ENCODE measurements at regions not wholly inside any gene's neighbourhood (a gene's known extent, or its start where the extent isn't known, plus 50 kb on each side); places are given as distances from the start of the nearest gene placed in this dataset.
A peak's percentile ranks its signal among the peaks of the same experiment; 100 is the strongest.

DNA sequence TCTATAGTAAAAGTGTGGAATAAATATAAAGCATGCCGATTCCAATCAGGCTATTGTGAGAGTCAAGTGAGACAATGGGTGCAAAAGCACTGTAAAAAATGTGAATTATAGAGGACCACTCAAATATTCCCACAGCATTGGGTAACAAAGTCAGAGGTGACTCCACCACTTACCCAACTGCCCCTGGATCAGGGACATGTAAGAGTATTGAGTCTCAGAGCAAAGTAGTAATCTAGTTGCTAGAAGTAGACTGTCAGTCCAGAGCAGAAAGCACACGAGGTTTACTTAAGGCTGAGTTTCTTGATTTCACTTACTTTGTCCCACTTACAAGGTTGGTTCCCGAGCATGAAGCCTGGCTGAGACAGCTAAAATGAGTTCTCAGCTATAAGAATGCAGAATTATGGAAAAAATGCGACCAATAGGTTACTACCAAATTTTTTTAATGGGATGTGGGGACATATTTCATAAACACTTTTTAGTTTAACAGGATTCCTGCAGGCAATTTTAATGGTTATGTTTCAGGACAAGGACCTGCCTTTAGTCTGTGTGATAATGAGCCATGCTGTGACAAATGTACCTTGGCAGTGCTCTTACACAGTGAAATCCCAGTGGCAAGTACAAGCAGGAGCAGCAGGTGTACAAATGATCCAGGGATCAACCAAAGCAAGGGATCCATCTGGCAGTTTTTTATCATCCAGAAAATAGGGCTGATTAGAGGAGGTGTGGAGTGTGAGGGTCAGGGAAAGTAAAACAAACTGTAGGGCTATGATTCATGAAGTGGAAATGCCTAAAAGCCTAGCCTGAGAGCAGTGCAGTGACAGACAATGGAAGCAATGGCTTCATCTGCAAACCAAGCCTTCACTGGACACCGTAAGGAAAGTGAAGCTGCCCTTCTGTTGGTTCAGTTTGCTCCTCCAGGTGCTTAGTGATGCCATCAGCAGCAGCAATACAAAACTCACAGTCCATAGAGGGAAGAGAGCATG, 156.2 kb upstream of the SPAG17 start:
- no peak for DNase-seq

DNA sequence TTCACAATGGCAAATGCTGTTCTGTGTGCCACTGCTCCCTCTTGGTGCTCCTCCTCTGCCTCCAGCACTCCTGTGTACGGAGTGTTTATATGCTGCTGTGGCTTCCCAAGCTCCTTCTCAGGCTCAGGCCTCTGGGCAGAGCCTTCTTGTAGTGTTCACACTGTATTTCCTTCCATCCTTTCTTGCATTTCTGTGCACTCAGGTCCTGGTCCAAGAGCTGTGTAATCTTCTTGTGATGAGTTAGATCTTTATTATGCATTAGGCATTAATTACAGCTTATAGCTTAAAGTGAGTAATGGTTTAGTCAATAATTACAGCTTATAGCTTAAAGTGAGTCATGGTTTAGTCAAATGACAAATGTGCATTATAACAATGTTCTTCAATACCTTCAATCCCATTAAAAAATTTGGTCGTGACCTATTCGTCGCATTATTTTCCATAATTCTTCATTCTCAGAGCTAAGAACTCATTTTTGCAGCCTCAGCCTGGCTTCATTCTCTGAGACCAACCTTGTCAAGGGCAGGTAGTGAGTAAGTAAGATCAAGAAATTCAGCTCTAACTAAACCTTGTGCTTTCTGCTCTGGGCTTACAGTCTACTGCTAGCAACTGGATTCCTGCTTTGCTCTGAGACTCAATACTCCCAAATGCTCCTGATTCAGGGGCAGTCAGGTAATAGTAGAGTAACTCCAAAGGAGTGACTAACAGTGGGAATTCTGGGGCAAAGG, 154.5 kb upstream of the SPAG17 start:
- no peak for DNase-seq

GRCh38 chr1:118338936-118339335, 153.9 kb upstream of the SPAG17 start:
- no peak for DNase-seq

- DNase-seq: no peak
Observed at GRCh38 chr1:118337346-118337745, 152.3 kb upstream of the SPAG17 start.

- peak in 1 of 2 donors; percentile 32 for DNase-seq
Observed at GRCh38 chr1:118335331-118335732, 150.3 kb upstream of the SPAG17 start.

DNA sequence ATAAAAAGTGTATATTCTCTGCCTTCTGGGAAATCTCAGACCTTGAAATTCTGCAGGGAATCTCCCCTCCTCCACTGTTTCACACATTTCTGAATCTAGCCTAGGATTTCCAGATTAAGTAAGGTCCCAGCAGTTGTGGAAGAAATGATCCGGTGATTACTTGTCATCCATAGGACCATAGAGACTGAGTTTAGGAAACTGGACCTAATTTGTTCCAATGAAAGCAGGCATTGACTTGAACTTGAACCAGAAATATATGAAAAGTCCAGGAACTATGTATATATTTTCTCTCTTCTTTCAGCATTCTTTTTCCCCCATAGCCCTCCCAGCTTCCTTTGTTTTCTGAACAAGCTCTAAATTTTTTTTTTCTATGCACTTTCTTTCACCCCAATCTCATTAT, 149.5 kb upstream of the SPAG17 start:
- no peak for DNase-seq

GRCh38 chr1:118333601-118334210, 148.7 kb upstream of the SPAG17 start:
- no peak for DNase-seq

DNA sequence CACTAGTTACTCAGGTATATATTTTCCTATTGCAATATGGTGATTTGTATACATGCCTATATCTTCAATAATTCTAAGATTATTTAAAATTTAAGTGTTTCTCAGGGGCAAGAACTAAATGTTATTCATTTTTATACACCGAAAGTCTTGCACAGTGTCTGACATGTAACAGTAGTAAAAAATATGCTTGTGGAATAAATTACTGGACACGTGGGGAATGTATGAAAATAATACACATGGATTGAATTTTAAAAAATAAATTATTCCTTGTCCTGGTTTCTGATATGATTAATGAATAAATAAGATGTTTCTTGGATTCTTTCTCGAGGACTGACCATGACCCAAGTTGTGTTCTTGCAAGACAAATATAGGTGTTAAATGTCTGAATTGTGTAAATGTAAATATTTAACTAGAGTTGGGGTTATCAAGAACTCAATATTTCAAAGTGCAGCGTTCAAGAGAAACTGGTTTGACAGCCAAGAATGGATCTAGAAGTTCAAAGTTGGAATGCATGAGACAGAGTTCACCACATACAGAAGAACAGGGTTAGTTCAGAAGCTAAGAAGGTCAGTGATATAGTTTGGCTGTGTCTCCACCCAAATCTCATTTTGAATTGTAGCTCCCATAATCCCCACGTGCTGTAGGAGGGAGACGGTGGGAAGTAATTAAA, 142.1 kb upstream of the SPAG17 start:
- no peak for DNase-seq

DNA sequence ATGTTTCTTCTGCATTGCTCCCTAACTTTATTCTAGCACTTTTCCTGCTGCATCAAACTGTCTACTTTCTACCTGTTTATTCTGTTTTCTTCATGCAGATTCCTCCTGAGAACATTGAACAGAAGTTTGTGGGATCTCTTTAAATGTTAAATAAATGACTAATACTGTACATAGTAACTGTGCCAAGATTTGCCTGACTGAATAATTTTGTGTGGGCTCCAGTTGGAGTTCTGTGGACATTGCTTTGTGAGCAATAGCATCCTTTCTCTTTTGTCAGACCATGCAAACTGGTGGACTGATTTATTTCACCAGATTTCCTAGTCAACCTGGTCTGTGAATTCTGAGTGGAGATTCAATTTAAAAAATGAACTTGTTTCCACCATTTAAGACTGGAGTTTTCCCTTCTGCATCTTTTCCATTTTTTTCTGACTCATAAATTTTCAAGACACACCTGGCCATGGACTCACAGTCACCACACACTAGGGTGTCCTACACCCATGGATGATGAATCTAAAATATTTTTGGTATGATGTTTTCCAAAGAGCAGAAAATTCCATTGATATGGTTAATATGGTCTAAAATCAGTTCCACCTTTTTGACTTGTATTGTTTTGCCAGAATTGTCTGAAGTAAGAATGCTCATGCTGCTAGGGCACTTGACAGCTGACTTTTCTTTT, 140.7 kb upstream of the SPAG17 start:
- DNase-seq: no peak

GRCh38 chr1:118323246-118323645, 138.2 kb upstream of the SPAG17 start:
- DNase-seq: no peak

DNA sequence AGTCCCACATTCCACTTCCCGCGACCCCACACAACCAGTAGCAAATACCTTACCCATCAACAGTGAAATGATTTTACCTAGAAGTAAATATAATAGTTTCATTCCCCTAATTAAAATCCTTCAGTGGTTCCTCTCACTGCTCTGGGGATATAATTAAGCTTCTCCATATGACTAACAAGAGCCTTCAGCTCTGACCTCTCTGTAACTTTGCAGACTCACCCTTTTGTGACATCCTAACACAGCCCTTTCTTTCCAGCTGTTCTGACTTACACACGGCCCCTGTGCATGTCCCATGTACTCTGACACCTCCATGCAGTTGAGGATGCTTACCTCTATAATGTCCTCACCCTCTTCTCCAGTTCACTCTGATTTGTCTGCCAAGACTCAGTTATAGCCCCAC, 137.3 kb upstream of the SPAG17 start:
- no peak for DNase-seq

- no peak for DNase-seq
Observed at GRCh38 chr1:118321840-118322239, 136.8 kb upstream of the SPAG17 start.

DNA sequence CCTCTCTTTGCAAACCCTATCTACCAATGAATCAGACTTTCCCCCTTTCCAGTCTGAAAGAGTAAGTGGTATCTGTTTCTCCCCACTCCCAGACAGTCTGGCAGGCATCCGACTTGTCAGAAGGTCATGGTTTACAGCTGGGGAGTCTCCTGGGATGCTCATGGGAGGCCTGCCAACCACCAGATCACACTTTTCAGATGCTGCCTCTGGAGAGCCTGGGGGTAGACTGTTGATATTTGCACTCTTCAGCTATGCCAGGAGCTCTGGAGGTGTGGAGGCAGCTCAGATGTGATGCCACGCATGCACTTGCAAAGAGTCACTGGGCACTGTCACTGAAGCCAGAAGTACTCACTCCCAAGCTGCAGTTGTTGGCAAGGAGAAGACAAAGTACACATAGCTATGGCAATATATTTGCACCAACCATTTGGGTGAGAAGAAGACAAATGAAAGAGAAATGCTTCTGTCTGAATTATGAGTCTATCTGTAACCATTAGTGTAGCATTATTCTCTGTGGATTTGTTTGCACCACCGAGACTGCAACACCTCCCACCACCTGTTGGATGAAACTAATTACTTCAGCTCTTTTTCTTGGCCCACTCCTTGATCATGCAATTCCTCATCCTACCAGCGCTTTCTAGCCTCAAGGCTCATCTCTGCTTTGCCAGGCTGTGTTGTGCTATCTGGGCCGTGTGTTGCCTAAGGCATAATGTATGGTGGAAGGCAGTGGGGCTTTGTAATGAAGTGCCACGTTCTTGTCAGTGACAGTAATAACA, 133.0 kb upstream of the SPAG17 start:
- DNase-seq: no peak

- no peak for DNase-seq
Observed at GRCh38 chr1:118306851-118307250, 121.8 kb upstream of the SPAG17 start.

DNA sequence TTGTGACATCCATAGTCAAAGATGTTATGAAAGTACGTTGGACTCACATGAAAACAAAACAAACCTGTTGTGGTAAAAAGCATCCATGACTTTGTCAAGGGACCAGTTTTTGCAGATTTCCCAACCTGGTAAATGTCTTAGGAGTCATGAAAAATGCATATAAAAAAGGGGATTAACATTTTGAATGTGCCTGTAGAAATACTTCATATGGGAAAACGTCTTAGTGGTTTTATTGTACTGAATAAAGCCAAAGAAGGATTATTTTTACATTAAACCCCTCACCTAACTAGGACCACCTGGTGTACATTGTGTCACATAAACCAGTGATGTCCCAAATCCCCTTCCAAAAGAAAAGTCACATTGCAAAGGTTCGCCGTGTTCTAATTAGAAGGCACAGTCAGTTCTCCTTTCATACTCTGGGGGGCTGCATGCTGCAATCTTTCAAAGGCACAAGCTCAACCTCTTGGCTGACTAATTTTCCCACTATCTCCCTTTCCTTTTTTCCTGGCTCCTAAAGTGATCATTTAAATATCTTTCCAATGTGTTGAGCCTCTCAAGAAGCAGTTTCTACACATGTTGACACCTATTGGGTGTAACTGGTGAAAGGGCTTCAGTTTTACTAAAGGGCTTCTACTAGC, 119.8 kb upstream of the SPAG17 start:
- no peak for DNase-seq

DNA sequence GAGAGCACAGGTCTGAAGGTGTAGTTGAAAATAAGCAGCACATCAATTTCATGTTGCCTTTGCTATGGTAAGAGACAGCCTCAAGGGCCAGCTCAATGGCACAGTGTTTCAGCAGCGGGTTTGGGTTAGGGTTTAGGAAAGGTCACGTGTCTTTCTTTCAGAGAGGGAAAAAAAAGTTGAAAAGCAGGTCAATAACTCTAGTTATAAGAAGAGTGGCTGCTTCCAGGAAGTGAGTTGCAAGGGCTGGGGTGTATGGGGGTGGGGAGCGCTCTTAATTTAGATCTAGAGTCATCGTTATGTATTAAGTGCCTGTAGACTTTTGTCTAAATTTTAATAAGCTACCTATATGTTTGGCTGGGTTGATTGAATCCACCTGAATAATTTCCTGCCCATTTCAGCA, 118.5 kb upstream of the SPAG17 start:
- no peak for DNase-seq

- DNase-seq: no peak
Observed at GRCh38 chr1:118303064-118303463, 118.0 kb upstream of the SPAG17 start.

DNA sequence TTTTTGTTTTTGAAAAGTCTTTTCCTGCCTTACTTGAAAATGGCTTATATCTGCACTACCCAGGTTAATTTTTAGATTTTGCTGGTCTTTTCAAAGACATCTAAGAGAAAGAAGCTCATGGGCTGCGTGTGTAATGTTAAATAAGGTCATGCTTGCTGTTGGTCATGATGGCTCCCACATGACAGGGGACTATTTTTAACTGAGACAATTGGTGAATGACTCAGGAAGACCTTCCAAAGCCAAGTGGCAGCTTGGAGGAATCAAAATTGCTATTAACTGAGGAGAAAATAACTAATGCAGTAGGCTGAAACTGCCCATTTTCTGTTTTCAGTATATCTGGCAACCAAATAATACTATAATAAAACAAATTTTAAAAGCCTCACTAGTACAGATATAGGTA, 117.1 kb upstream of the SPAG17 start:
- DNase-seq: no peak

DNA sequence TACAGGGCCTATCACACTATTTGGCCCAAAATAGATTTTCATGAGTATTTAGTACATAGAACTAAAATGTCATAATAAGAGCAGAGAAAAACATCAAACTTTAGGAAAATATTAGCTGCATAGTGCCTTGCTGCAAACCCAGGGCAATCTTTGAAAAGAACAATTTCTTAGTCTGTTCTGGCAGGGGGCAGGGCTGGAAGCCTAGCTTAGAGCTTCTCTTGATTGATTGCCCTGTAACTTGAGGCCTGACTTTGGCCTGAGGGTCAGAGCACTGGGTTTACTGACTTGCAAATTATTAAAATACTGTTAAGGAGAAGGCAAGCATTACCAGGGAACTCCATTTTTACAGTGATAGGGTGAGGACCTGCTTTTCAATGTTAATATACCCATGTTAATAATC, 115.8 kb upstream of the SPAG17 start:
- no peak for DNase-seq

GRCh38 chr1:118298397-118298796, 113.4 kb upstream of the SPAG17 start:
- no peak for DNase-seq

All from right lung (tissue), 2 donors.